A204.1 (cell line): ENCODE measurements at regions not wholly inside any gene's neighbourhood (a gene's known extent, or its start where the extent isn't known, plus 50 kb on each side); places are given as distances from the start of the nearest gene placed in this dataset.

ENCODE experiments used
- FAIRE-seq: peaks from 2 replicates; lab custom pipeline; 2012; peaks lifted over from hg19 to GRCh38; lab: Jason Lieb, UNC

GRCh38 chr18:61274416-61274960, 58.7 kb upstream of the CDH20 start:
- no peak for FAIRE-seq

GRCh38 chr18:61277808-61278207, 55.4 kb upstream of the CDH20 start:
- FAIRE-seq = no peak

- no peak for FAIRE-seq
Measured at GRCh38 chr18:61281431-61281830, 51.8 kb upstream of the CDH20 start.

- no peak for FAIRE-seq
Measured at GRCh38 chr18:61282926-61283325, 50.3 kb upstream of the CDH20 start.
